Upper lobe of left lung (tissue), 6 donors: ENCODE measurements at regions not wholly inside any gene's neighbourhood (a gene's known extent, or its start where the extent isn't known, plus 50 kb on each side); places are given as distances from the start of the nearest gene placed in this dataset.
"Not testable (repeated sequence)": the region's sequence is repeated elsewhere in the genome, so short reads cannot be mapped to it uniquely, and the experiment has no call there.

Experiments used
- ATAC-seq, 2 donors: fragments of 200-7000 bp; cut with Tn5 transposase; one replicate each; pipeline ENCODE4 v1.9.1; 2022; ENCODE audit warnings: mild to moderate bottlenecking in 2 of 2, moderate library complexity in 2 of 2; ENCODE audit not compliant: low FRiP score in 2 of 2
- DNase-seq, 2 donors: peaks; one replicate each; pipeline ENCODE4 v3.0.0-alpha.2; 2019 to 2020
- H3K27ac ChIP-seq, 4 donors: fragments of 200-600 bp; sonication (generic); one replicate each; pipeline ENCODE4 v1.5.1; 2016 to 2019
- H3K27me3 ChIP-seq, 4 donors: fragments of 200-600 bp; sonication (generic); one replicate each; pipeline ENCODE4 v1.5.1; 2017 to 2019
- H3K36me3 ChIP-seq, 4 donors: fragments of 200-600 bp; sonication (generic); one replicate each; pipeline ENCODE4 v1.5.1; 2016 to 2019
- H3K4me1 ChIP-seq, 4 donors: fragments of 200-600 bp; sonication (generic); one replicate each; pipeline ENCODE4 v1.5.1; 2018 to 2019
- H3K4me3 ChIP-seq, 4 donors: fragments of 200-600 bp; sonication (generic); one replicate each; pipeline ENCODE4 v1.5.1; 2017 to 2019; ENCODE audit warnings: mild to moderate bottlenecking in 2 of 4, moderate library complexity in 1 of 4
- H3K9me3 ChIP-seq, 4 donors: fragments of 200-600 bp; sonication (generic); one replicate each; pipeline ENCODE4 v1.5.1; 2018 to 2019
- CTCF ChIP-seq, 6 experiments: fragments of 450-650 bp in 4 of 6; fragments of 200-600 bp in 2 of 6; sonication (generic) in 2 of 6; IDR thresholded peaks; one replicate each; pipeline ENCODE4 v1.5.1; 2016 to 2019; ENCODE audit warnings: antibody characterized with exemption in 6 of 6
- EP300 ChIP-seq, 4 donors: sonication (generic); formaldehyde crosslinking; IDR thresholded peaks; one replicate each; pipeline ENCODE4 v1.5.1; 2017; ENCODE audit warnings: antibody characterized with exemption in 4 of 4, control low read depth in 2 of 4
- POLR2A ChIP-seq, 4 donors: fragments of 450-650 bp; IDR thresholded peaks; one replicate each; pipeline ENCODE4 v1.5.1; 2016 to 2017; ENCODE audit warnings: antibody characterized with exemption in 4 of 4, mild to moderate bottlenecking in 2 of 4
- POLR2AphosphoS5 ChIP-seq, 2 donors: sonication (generic); formaldehyde crosslinking; IDR thresholded peaks; one replicate each; pipeline ENCODE4 v1.5.1; 2017; ENCODE audit warnings: antibody characterized with exemption in 2 of 2
- WGBS, 2 donors: methylation state at CpG; one replicate each; pipeline ENCODE4 v1.1.5; 2017 to 2018; 5-methylcytosine and 5-hydroxymethylcytosine counted together
- donor health status: DM: no; HTN: no; CAD: no; lungs with moderate emphysema.
- donor health status: DM: no; HTN: yes; CAD: no; lungs with severe emphysema.

- 81 to 84% methylated on average over 5 of the region's 5 CpGs for WGBS, 2 donors
These were observed 219.4 kb downstream of the LRRK2 start for GRCh38 chr12:40444174-40444573.

GRCh38 chr12:40446385-40446784, 221.6 kb downstream of the LRRK2 start:
- no peaks in the 10 kb centered on the region for H3K36me3 ChIP-seq
- no peak overlapping the region for H3K4me3 ChIP-seq
- H3K4me1 ChIP-seq: no peaks in the 10 kb centered on the region
- DNase-seq (no peak), ATAC-seq (no peak)
- TF ChIP-seq CTCF (IDR thresholded peaks at IDR 0.05): no peak
- TF ChIP-seq POLR2A (IDR thresholded peaks at IDR 0.05): no peak
- no peak for TF ChIP-seq EP300 (IDR thresholded peaks at IDR 0.05)
- TF ChIP-seq POLR2AphosphoS5 (IDR thresholded peaks at IDR 0.05): no peak
- H3K27me3 ChIP-seq: no peaks in the 10 kb centered on the region
- H3K9me3 ChIP-seq: no peaks in the 10 kb centered on the region
- no peak overlapping the region for H3K27ac ChIP-seq

More at GRCh38 chr12:40444174-40444573, 219.4 kb downstream of the LRRK2 start:
- Histone ChIP-seq H3K9me3 (no peaks in the 10 kb centered on the region), H3K27ac (no peak overlapping the region), H3K36me3 (no peaks in the 10 kb centered on the region), H3K4me1 (no peaks in the 10 kb centered on the region), H3K4me3 (no peak overlapping the region), H3K27me3 (no peaks in the 10 kb centered on the region)
- no peak for ATAC-seq
- no peak for TF ChIP-seq POLR2AphosphoS5 (IDR thresholded peaks at IDR 0.05)
- TF ChIP-seq POLR2A (IDR thresholded peaks at IDR 0.05): no peak
- TF ChIP-seq EP300 (IDR thresholded peaks at IDR 0.05): no peak
- no peak for TF ChIP-seq CTCF (IDR thresholded peaks at IDR 0.05)
- no peak for DNase-seq

GRCh38 chr12:40448523-40448922, 223.7 kb downstream of the LRRK2 start:
- not testable (repeated sequence) for H3K4me1 ChIP-seq, H3K27me3 ChIP-seq, DNase-seq, H3K9me3 ChIP-seq, H3K36me3 ChIP-seq, ATAC-seq, H3K4me3 ChIP-seq, H3K27ac ChIP-seq
- WGBS, 2 donors: 92 to 94% methylated on average over 1 of the region's 1 CpG

- TF ChIP-seq EP300 (IDR thresholded peaks at IDR 0.05): no peak
- no peak for TF ChIP-seq POLR2AphosphoS5 (IDR thresholded peaks at IDR 0.05)
- TF ChIP-seq POLR2A (IDR thresholded peaks at IDR 0.05): no peak
- TF ChIP-seq CTCF (IDR thresholded peaks at IDR 0.05): no peak
- WGBS, 2 donors: 90 to 97% methylated on average over 1 of the region's 1 CpG
- no peak for DNase-seq
- ATAC-seq: no peak
- H3K4me1 ChIP-seq: no peaks in the 10 kb centered on the region
- H3K4me3 ChIP-seq: no peak overlapping the region
- H3K36me3 ChIP-seq: no peaks in the 10 kb centered on the region
- no peak overlapping the region for H3K27ac ChIP-seq
- H3K27me3 ChIP-seq: no peaks in the 10 kb centered on the region
- H3K9me3 ChIP-seq: no peaks in the 10 kb centered on the region
These were observed 226.9 kb downstream of the LRRK2 start for GRCh38 chr12:40451661-40452060.

- TF ChIP-seq CTCF (IDR thresholded peaks at IDR 0.05) (no peak), EP300 (IDR thresholded peaks at IDR 0.05) (no peak), POLR2A (IDR thresholded peaks at IDR 0.05) (no peak), POLR2AphosphoS5 (IDR thresholded peaks at IDR 0.05) (no peak)
These were observed 228.1 kb upstream of the CNTN1 start for GRCh38 chr12:40464121-40464520.

More at GRCh38 chr12:40464121-40464520, 228.1 kb upstream of the CNTN1 start:
- no peak overlapping the region for H3K27ac ChIP-seq
- H3K36me3 ChIP-seq: no peaks in the 10 kb centered on the region
- DNase-seq: no peak
- WGBS, 2 donors: 86 to 88% methylated on average over 2 of the region's 2 CpGs
- H3K27me3 ChIP-seq: no peaks in the 10 kb centered on the region
- H3K9me3 ChIP-seq: no peaks in the 10 kb centered on the region
- ATAC-seq: no peak
- H3K4me3 ChIP-seq: no peak overlapping the region
- H3K4me1 ChIP-seq: no peaks in the 10 kb centered on the region
